PC-9 (cell line): ENCODE measurements at regions not wholly inside any gene's neighbourhood (a gene's known extent, or its start where the extent isn't known, plus 50 kb on each side); places are given as distances from the start of the nearest gene placed in this dataset.

Experiments used
- CTCF ChIP-seq: fragments of 200-600 bp; sonication (generic); conservative IDR thresholded peaks from 2 replicates; pipeline ENCODE4 v1.6.1; 2017; ENCODE audit warnings: mixed run types, antibody characterized with exemption, mild to moderate bottlenecking, moderate library complexity
- EZH2 ChIP-seq: fragments of 200-600 bp; sonication (generic); IDR thresholded peaks from 2 replicates; pipeline ENCODE4 v1.8.0; 2017; ENCODE audit warnings: antibody characterized with exemption, low read depth

GRCh38 chr1:4944911-4945310 lies 290.5 kb downstream of the AJAP1 start:
- no peak for TF ChIP-seq CTCF
- TF ChIP-seq EZH2, result no peak
